Panc1 (cell line): ENCODE measurements at regions not wholly inside any gene's neighbourhood (a gene's known extent, or its start where the extent isn't known, plus 50 kb on each side); places are given as distances from the start of the nearest gene placed in this dataset.

Experiments
- ATAC-seq: fragments of 200-7000 bp; cut with Tn5 transposase; 2 replicates; pipeline ENCODE4 v1.9.1; 2020; ENCODE audit warnings: mild to moderate bottlenecking, moderate library complexity
- BruUV-seq: library from RNA; stranded (reverse); fragments of 400-500 nt; replicated peaks from 2 replicates; lab custom pipeline; 2021; lab: Mats Ljungman, UMichigan
- CTCF ChIA-PET: fragments of 300-600 bp; sonication (Branson Sonifier 250); formaldehyde crosslinking; loops from one replicate; lab custom pipeline; 2022; ENCODE audit warnings: antibody characterized with exemption; lab: Charles Lee
- POLR2A ChIA-PET: fragments of 300-600 bp; sonication (Branson Sonifier 250); formaldehyde crosslinking; loops from one replicate; lab custom pipeline; 2022; ENCODE audit warnings: antibody characterized with exemption; lab: Charles Lee
- DNase-seq: peaks from one replicate; pipeline ENCODE4 v3.0.0-alpha.2; 2010; ENCODE audit warnings: low read depth, low spot score
- H3K27ac ChIP-seq: 2 replicates; pipeline ENCODE4 v1.5.1; 2011; ENCODE audit warnings: mild to moderate bottlenecking, low read length, inconsistent platforms
- H3K27me3 ChIP-seq: fragments of 200-500 bp; sonication (Bioruptor generic); 2 replicates; pipeline ENCODE4 v1.6.0; 2014; ENCODE audit warnings: low read length, inconsistent platforms; ENCODE audit not compliant: control insufficient read depth, insufficient read depth
- H3K36me3 ChIP-seq: fragments of 200-500 bp; sonication (Bioruptor generic); 2 replicates; pipeline ENCODE4 v1.5.1; 2014; ENCODE audit warnings: inconsistent platforms, mild to moderate bottlenecking, low read length, moderate library complexity; ENCODE audit not compliant: control insufficient read depth, insufficient read depth
- H3K4me1 ChIP-seq: 2 replicates; pipeline ENCODE4 v1.5.1; 2011; ENCODE audit warnings: inconsistent platforms, mild to moderate bottlenecking, low read length, moderate library complexity; ENCODE audit not compliant: control insufficient read depth, insufficient read depth
- H3K4me3 ChIP-seq, 2 experiments: 2 replicates each; pipeline ENCODE4 v1.5.1; 2011 to 2012; ENCODE audit warnings: low read depth in 2 of 2, low read length in 2 of 2, mild to moderate bottlenecking in 2 of 2, inconsistent platforms in 1 of 2, moderate library complexity in 1 of 2
- H3K9me3 ChIP-seq: fragments of 200-500 bp; sonication (Bioruptor generic); 2 replicates; pipeline ENCODE4 v1.5.1; 2014; ENCODE audit warnings: low read depth, mild to moderate bottlenecking, inconsistent platforms, low read length, moderate library complexity; ENCODE audit not compliant: control insufficient read depth, insufficient read depth
- CTCF ChIP-seq: fragments of 450-650 bp; IDR thresholded peaks from 2 replicates; pipeline ENCODE4 v1.5.1; 2017; ENCODE audit warnings: mild to moderate bottlenecking
- POLR2AphosphoS5 ChIP-seq: IDR thresholded peaks from 2 replicates; pipeline ENCODE4 v1.6.1; 2012; ENCODE audit warnings: mild to moderate bottlenecking, low read depth, low read length, moderate library complexity
- REST ChIP-seq, 2 experiments: IDR thresholded peaks; 2 replicates each; pipeline ENCODE4 v1.6.1; 2011 to 2012; ENCODE audit warnings: low read depth in 2 of 2, control low read depth in 1 of 2, low read length in 1 of 2, mild to moderate bottlenecking in 1 of 2, moderate library complexity in 1 of 2; ENCODE audit not compliant: insufficient read depth in 1 of 2
- SIN3A ChIP-seq: IDR thresholded peaks from 2 replicates; pipeline ENCODE4 v1.6.1; 2012; ENCODE audit warnings: low read depth, mild to moderate bottlenecking, low read length, moderate library complexity, borderline replicate concordance; ENCODE audit not compliant: insufficient read depth
- TCF7L2 ChIP-seq: IDR thresholded peaks from 2 replicates; pipeline ENCODE4 v1.6.1; 2011; ENCODE audit warnings: mild to moderate bottlenecking, low read depth, low read length, inconsistent platforms
- in situ Hi-C: cut with HindIII; loops from 2 replicates; pipeline ENCODE4 v1.10.0; 2016; ENCODE audit warnings: low sequenced_read_pairs, low pct_unique_long_range_greater_than_20kb
- intact Hi-C: fragments of 100-400 bp; cut with micrococcal nuclease; formaldehyde crosslinking; loops from one replicate; pipeline ENCODE4 v1.10.0; 2022; ENCODE audit not compliant: unreplicated experiment

- ChIA-PET POLR2A (no interaction called here), CTCF (no interaction called here)
- DNase-seq = no peak
- Histone ChIP-seq H3K4me1 (peaks cover 7% of the 10 kb centered on the region), H3K36me3 (no peaks in the 10 kb centered on the region; the same call in 1 of the 2 replicates), H3K27me3 (no peaks in the 10 kb centered on the region), H3K4me3 (no peak overlapping the region), H3K9me3 (peaks cover 10% of the 10 kb centered on the region; the same call in 1 of the 2 replicates), H3K27ac (peak overlapping the region; percentile 29; the same call in 1 of the 2 replicates)
- in situ Hi-C loops = no loop called here
- ATAC-seq = no peak
- TF ChIP-seq REST (IDR thresholded peaks at IDR 0.05; ENCODE audit: insufficient read depth in 1 of 2, low read depth in 2 of 2, low read length in 1 of 2) = no peak
- no peak for TF ChIP-seq POLR2AphosphoS5
- TF ChIP-seq SIN3A = no peak
- no peak for TF ChIP-seq CTCF
- BruUV-seq = no TSS peak
- intact Hi-C loops = no loop called here
These were observed 90.7 kb upstream of the TFPI start for GRCh38 chr2:187644981-187645380.

- Histone ChIP-seq H3K9me3 (peaks cover 10% of the 10 kb centered on the region; the same call in 1 of the 2 replicates), H3K27ac (peak overlapping the region; percentile 34; the same call in 1 of the 2 replicates), H3K4me3 (no peak overlapping the region), H3K36me3 (no peaks in the 10 kb centered on the region), H3K27me3 (no peaks in the 10 kb centered on the region), H3K4me1 (peaks cover 7% of the 10 kb centered on the region)
- ATAC-seq (no peak), DNase-seq (no peak)
- BruUV-seq = no TSS peak
- intact Hi-C loops (no loop called here), in situ Hi-C loops (no loop called here)
- CTCF ChIA-PET = no interaction called here
- no peak for TF ChIP-seq POLR2AphosphoS5
- TF ChIP-seq CTCF = no peak
- TF ChIP-seq SIN3A = no peak
- TF ChIP-seq TCF7L2 = no peak
- no peak for TF ChIP-seq REST (IDR thresholded peaks at IDR 0.05; ENCODE audit: insufficient read depth in 1 of 2, low read depth in 2 of 2, low read length in 1 of 2)
- POLR2A ChIA-PET = no interaction called here
These were observed 92.3 kb upstream of the TFPI start for GRCh38 chr2:187646556-187646955.
